Stimulated activated naive B cell treated with anti-CD40 and anti-IgM and Interleukin-4, amounts not matched to agents 10 μg/mL and 1 μg/mL and 100 μg/mL, for 72 hours (primary cell): ENCODE measurements at regions not wholly inside any gene's neighbourhood (a gene's known extent, or its start where the extent isn't known, plus 50 kb on each side); places are given as distances from the start of the nearest gene placed in this dataset.
"Not testable (repeated sequence)": the region's sequence is repeated elsewhere in the genome, so short reads cannot be mapped to it uniquely, and the experiment has no call there.

ENCODE experiments used
- ATAC-seq, 2 donors: fragments of 150-1000 bp; cut with Tn5 transposase; replicated peaks; 2 replicates each; pipeline ENCODE4 v1.10.0; 2021; ENCODE audit warnings: moderate library complexity in 1 of 2
- DNase-seq: peaks from one replicate; pipeline ENCODE4 v3.0.0; 2021
- H3K27ac Mint-ChIP-seq: one replicate; pipeline ENCODE4 v1.8.0; 2022; ENCODE audit warnings: mild to moderate bottlenecking, mixed read lengths
- H3K27me3 Mint-ChIP-seq, 2 donors: one replicate each; pipeline ENCODE4 v1.8.0; 2022; ENCODE audit warnings: mixed read lengths in 2 of 2
- H3K36me3 Mint-ChIP-seq, 2 donors: one replicate each; pipeline ENCODE4 v1.8.0; 2022; ENCODE audit warnings: mixed read lengths in 2 of 2, mild to moderate bottlenecking in 1 of 2
- H3K4me1 Mint-ChIP-seq, 2 donors: one replicate each; pipeline ENCODE4 v1.8.0; 2022; ENCODE audit warnings: mixed read lengths in 2 of 2, mild to moderate bottlenecking in 1 of 2
- H3K4me3 Mint-ChIP-seq, 2 donors: one replicate each; pipeline ENCODE4 v1.8.0; 2022; ENCODE audit warnings: mild to moderate bottlenecking in 2 of 2, mixed read lengths in 2 of 2, moderate library complexity in 1 of 2
- H3K9me3 Mint-ChIP-seq, 2 donors: one replicate each; pipeline ENCODE4 v1.8.0; 2022; ENCODE audit warnings: mixed read lengths in 2 of 2, mild to moderate bottlenecking in 1 of 2

- H3K9me3 Mint-ChIP-seq: peaks cover 0 to 3% of the 10 kb centered on the region in 2 donors
- H3K36me3 Mint-ChIP-seq: no peaks in the 10 kb centered on the region
- no peaks in the 10 kb centered on the region for H3K4me1 Mint-ChIP-seq
- no peak overlapping the region for H3K27ac Mint-ChIP-seq
- H3K4me3 Mint-ChIP-seq: no peak overlapping the region
- no peaks in the 10 kb centered on the region for H3K27me3 Mint-ChIP-seq
- DNase-seq: no peak
- no peak for ATAC-seq
These were observed 465.8 kb upstream of the PLXNA2 start for GRCh38 chr1:208709981-208710380.

DNA sequence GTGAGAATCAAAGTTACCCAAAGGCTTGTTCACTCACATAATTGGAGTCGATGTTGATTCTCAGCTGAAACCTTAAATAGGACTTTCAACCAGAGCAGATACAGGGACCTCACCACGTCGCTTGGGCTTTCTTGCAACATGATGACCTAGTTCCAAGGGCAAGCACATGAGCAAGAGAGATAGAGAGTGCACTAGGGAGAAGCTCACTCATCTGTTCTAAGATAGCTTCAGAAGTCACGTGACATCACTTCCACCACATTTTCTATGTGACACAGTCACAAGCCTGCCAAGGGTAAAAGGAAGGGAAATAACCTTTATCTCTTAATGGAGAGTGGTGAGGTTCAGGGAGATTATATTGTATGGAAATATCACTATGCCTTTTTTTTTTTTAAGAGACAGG lies 470.1 kb upstream of the PLXNA2 start:
- no peak overlapping the region for H3K27ac Mint-ChIP-seq
- H3K9me3 Mint-ChIP-seq: peaks cover 2 to 3% of the 10 kb centered on the region in 2 donors
- DNase-seq: no peak
- no peak overlapping the region for H3K4me3 Mint-ChIP-seq
- peaks cover 4 to 5% of the 10 kb centered on the region in 2 donors for H3K27me3 Mint-ChIP-seq
- H3K36me3 Mint-ChIP-seq: no peaks in the 10 kb centered on the region
- ATAC-seq: no peak
- no peaks in the 10 kb centered on the region for H3K4me1 Mint-ChIP-seq

GRCh38 chr1:208717525-208717924 lies 473.3 kb upstream of the PLXNA2 start:
- ATAC-seq: no peak
- peaks cover 4 to 5% of the 10 kb centered on the region in 2 donors for H3K27me3 Mint-ChIP-seq
- peaks cover 15 to 16% of the 10 kb centered on the region in 2 donors for H3K9me3 Mint-ChIP-seq
- H3K27ac Mint-ChIP-seq: no peak overlapping the region
- H3K4me1 Mint-ChIP-seq: no peaks in the 10 kb centered on the region
- H3K4me3 Mint-ChIP-seq: no peak overlapping the region
- DNase-seq: no peak
- peaks cover 3 to 6% of the 10 kb centered on the region in 2 donors for H3K36me3 Mint-ChIP-seq

- peaks cover 3 to 6% of the 10 kb centered on the region in 2 donors for H3K36me3 Mint-ChIP-seq
- no peak for ATAC-seq
- no peak overlapping the region for H3K4me3 Mint-ChIP-seq
- peaks cover 15 to 19% of the 10 kb centered on the region in 2 donors for H3K9me3 Mint-ChIP-seq
- H3K4me1 Mint-ChIP-seq: no peaks in the 10 kb centered on the region
- peaks cover 4 to 5% of the 10 kb centered on the region in 2 donors for H3K27me3 Mint-ChIP-seq
- no peak for DNase-seq
- H3K27ac Mint-ChIP-seq: no peak overlapping the region
These were observed 478.4 kb upstream of the PLXNA2 start for GRCh38 chr1:208722592-208722991.

DNA sequence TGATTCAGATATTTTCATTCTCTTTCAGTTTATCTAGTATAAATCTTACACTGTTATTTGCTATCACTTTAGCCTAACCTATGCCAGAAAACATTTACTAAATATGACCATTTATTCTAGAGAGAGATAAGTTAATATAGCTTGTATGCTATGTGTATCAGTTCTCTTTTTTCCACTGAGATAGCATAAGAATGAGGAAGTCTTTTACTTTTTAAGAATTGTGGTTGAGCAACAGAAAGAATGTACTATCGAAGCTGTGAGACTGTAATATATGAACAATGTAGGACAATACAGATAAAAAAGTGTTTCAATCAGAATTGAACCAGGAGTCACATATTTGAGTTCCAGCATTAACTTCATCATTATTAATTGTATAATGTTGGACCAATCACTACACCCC lies 479.9 kb upstream of the PLXNA2 start:
- no peak overlapping the region for H3K27ac Mint-ChIP-seq
- H3K36me3 Mint-ChIP-seq: peaks cover 3 to 6% of the 10 kb centered on the region in 2 donors
- H3K9me3 Mint-ChIP-seq: peaks cover 13 to 17% of the 10 kb centered on the region in 2 donors
- no peak overlapping the region for H3K4me3 Mint-ChIP-seq
- ATAC-seq (peak; percentile 72 to 83), DNase-seq (no peak)
- H3K27me3 Mint-ChIP-seq: peaks cover 2% of the 10 kb centered on the region in 2 donors
- H3K4me1 Mint-ChIP-seq: no peaks in the 10 kb centered on the region

DNA sequence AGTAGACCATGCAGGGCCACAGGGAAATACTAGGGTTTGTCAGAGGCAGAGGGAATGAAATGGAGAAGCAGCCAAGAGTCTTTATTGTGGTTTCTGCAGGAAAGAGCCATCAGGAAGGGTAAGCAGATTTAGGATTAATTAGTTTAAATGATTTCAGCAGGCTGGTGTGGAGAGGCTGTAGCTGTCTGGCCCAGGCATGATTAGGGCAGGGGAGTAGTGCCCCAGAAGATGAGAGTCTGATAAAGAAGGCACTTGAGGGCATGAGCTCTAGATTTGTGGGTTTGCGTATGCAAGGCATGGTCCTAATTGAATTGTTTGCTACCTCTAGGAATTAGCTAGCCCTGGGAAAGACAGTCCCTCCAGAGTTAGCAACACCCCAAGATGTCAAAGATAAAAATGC lies 484.6 kb upstream of the PLXNA2 start:
- Mint-ChIP-seq H3K36me3 (no peaks in the 10 kb centered on the region), H3K4me1 (peaks cover 0 to 15% of the 10 kb centered on the region in 2 donors), H3K27ac (no peak overlapping the region), H3K27me3 (no peaks in the 10 kb centered on the region), H3K9me3 (no peaks in the 10 kb centered on the region), H3K4me3 (no peak overlapping the region)
- no peak for ATAC-seq
- DNase-seq: no peak

- H3K27me3 Mint-ChIP-seq: no peaks in the 10 kb centered on the region
- DNase-seq (no peak), ATAC-seq (peak; percentile 48 to 60)
- peak overlapping the region; percentile 36 to 75 for H3K4me3 Mint-ChIP-seq
- no peaks in the 10 kb centered on the region for H3K9me3 Mint-ChIP-seq
- H3K36me3 Mint-ChIP-seq: no peaks in the 10 kb centered on the region
- H3K27ac Mint-ChIP-seq: peak overlapping the region; percentile 20
- H3K4me1 Mint-ChIP-seq: peaks cover 0 to 15% of the 10 kb centered on the region in 2 donors
These were observed 488.0 kb upstream of the PLXNA2 start for GRCh38 chr1:208731981-208732821.

DNA sequence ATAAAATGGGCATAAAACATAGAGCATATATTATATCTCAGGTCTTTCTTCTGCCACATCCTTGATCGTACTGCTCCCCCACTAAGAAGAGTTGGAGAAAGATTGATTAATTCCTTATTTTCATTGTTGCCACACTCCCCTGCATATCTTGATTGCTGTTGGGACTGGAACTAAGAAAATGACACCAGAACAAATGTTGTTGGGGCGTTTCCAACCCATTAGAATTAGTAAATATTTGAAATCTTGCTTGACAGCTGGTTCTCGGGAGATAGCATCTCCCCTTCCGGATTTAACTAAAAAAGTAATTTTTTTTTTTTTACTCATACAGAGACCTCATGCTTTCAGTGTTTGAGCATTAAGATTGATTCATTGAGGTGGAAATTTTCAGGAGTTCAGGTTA lies 493.0 kb upstream of the PLXNA2 start:
- H3K4me1 Mint-ChIP-seq: peaks cover 2 to 18% of the 10 kb centered on the region in 2 donors
- no peak for ATAC-seq
- no peaks in the 10 kb centered on the region for H3K27me3 Mint-ChIP-seq
- no peaks in the 10 kb centered on the region for H3K36me3 Mint-ChIP-seq
- no peak overlapping the region for H3K27ac Mint-ChIP-seq
- peaks cover 3 to 6% of the 10 kb centered on the region in 2 donors for H3K9me3 Mint-ChIP-seq
- no peak overlapping the region for H3K4me3 Mint-ChIP-seq
- no peak for DNase-seq

DNA sequence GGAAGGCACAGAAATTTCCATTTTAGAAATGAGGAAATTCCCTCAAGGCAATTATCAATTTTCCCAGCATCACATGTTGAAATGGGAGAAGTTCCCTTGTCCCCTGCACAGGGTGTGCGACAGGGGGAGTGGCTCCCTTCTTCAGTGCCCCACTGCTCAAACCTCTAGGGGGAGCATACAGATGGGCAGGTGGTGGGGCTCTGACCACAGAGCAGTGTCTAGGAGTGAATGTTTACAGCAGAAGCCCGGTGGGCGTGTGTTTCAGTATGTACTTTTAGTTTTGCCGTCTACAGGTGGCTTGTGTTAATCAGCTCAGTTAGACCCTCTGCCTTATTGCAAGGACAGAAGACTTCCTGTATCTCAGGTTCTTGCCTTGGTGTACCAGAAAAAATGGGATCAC lies 493.7 kb upstream of the PLXNA2 start:
- H3K4me3 Mint-ChIP-seq: no peak overlapping the region
- no peaks in the 10 kb centered on the region for H3K36me3 Mint-ChIP-seq
- H3K27ac Mint-ChIP-seq: no peak overlapping the region
- H3K4me1 Mint-ChIP-seq: peaks cover 2 to 11% of the 10 kb centered on the region in 2 donors
- ATAC-seq: peak; percentile 34 to 51
- no peaks in the 10 kb centered on the region for H3K27me3 Mint-ChIP-seq
- peaks cover 3 to 6% of the 10 kb centered on the region in 2 donors for H3K9me3 Mint-ChIP-seq
- no peak for DNase-seq

DNA sequence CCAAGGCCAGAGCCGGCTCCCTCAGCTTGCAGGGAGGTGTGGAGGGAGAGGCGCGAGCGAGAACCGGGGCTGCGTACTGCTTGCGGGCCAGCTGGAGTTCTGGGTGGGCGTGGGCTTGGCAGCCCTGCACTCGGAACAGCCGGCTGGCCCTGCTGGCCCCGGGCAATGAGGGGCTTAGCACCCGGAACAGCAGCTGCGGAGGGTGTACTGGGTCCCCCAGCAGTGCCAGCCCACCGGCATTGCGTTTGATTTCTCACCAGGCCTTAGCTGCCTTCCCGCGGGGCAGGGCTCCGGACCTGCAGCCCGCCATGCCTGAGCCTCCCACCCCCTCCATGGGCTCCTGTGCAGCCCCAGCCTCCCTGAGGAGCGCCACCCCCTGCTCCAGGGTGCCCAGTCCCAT lies 495.5 kb upstream of the PLXNA2 start:
- H3K4me3 Mint-ChIP-seq, ATAC-seq, H3K4me1 Mint-ChIP-seq, H3K36me3 Mint-ChIP-seq, DNase-seq, H3K27me3 Mint-ChIP-seq, H3K27ac Mint-ChIP-seq, H3K9me3 Mint-ChIP-seq: not testable (repeated sequence)

GRCh38 chr1:208741296-208741695 lies 497.1 kb upstream of the PLXNA2 start:
- no peak for DNase-seq
- Mint-ChIP-seq H3K4me1 (peaks cover 2 to 4% of the 10 kb centered on the region in 2 donors), H3K4me3 (no peak overlapping the region), H3K9me3 (peaks cover 5 to 6% of the 10 kb centered on the region in 2 donors), H3K27ac (no peak overlapping the region), H3K27me3 (no peaks in the 10 kb centered on the region), H3K36me3 (no peaks in the 10 kb centered on the region)
- no peak for ATAC-seq

GRCh38 chr1:208743361-208743760 lies 499.2 kb upstream of the PLXNA2 start:
- no peak overlapping the region for H3K27ac Mint-ChIP-seq
- ATAC-seq: no peak
- H3K4me1 Mint-ChIP-seq: no peaks in the 10 kb centered on the region
- DNase-seq: no peak
- no peak overlapping the region for H3K4me3 Mint-ChIP-seq
- H3K27me3 Mint-ChIP-seq: peaks cover 0 to 3% of the 10 kb centered on the region in 2 donors
- peaks cover 6 to 11% of the 10 kb centered on the region in 2 donors for H3K9me3 Mint-ChIP-seq
- no peaks in the 10 kb centered on the region for H3K36me3 Mint-ChIP-seq

DNA sequence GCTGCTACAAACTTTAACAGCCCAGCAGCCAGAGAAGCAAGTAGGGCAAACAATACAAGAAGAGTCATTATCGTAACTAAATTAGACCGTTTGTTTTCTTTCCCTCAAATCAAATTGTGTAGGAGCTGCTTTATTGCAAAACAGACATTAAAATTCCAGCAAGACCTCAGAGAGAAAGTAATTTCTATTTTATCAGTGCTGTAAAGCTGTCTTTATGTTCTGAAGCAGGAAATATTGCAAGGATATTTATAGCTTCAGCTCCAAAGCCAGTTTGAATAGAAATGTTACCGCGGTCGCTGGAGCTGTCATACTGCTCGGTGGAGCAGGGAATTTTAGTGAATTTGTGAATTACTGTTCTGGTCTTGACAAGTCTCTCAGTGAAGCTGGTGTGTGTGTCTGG lies 503.8 kb upstream of the PLXNA2 start:
- Mint-ChIP-seq H3K4me3 (no peak overlapping the region), H3K27me3 (peaks cover 0 to 7% of the 10 kb centered on the region in 2 donors), H3K27ac (no peak overlapping the region), H3K9me3 (peaks cover 4 to 8% of the 10 kb centered on the region in 2 donors), H3K36me3 (no peaks in the 10 kb centered on the region), H3K4me1 (no peaks in the 10 kb centered on the region)
- DNase-seq (no peak), ATAC-seq (no peak)

- peaks cover 4 to 8% of the 10 kb centered on the region in 2 donors for H3K9me3 Mint-ChIP-seq
- ATAC-seq: no peak
- no peaks in the 10 kb centered on the region for H3K36me3 Mint-ChIP-seq
- no peaks in the 10 kb centered on the region for H3K4me1 Mint-ChIP-seq
- DNase-seq: no peak
- H3K4me3 Mint-ChIP-seq: no peak overlapping the region
- peaks cover 0 to 7% of the 10 kb centered on the region in 2 donors for H3K27me3 Mint-ChIP-seq
- no peak overlapping the region for H3K27ac Mint-ChIP-seq
These were observed 504.4 kb upstream of the PLXNA2 start for GRCh38 chr1:208748387-208749165.
